HG03565 (cell line): ENCODE measurements at regions not wholly inside any gene's neighbourhood (a gene's known extent, or its start where the extent isn't known, plus 50 kb on each side); places are given as distances from the start of the nearest gene placed in this dataset.

ENCODE experiments used
- ATAC-seq: cut with Tn5 transposase; IDR thresholded peaks from one replicate; pipeline ENCODE4 v1.9.1; 2021; ENCODE audit warnings: mild to moderate bottlenecking, moderate library complexity; ENCODE audit not compliant: unreplicated experiment

- no peak for ATAC-seq
Observed at GRCh38 chr3:31048143-31048542, 153.7 kb upstream of the GADL1 start.

GRCh38 chr3:31050296-31050695, 155.8 kb upstream of the GADL1 start:
- ATAC-seq, result no peak

GRCh38 chr3:31051226-31051625, 156.8 kb upstream of the GADL1 start:
- no peak for ATAC-seq

GRCh38 chr3:31053299-31053698, 158.8 kb upstream of the GADL1 start:
- no peak for ATAC-seq

- ATAC-seq, result no peak
Observed at GRCh38 chr3:31054032-31054431, 159.6 kb upstream of the GADL1 start.

GRCh38 chr3:31055757-31056156, 161.3 kb upstream of the GADL1 start:
- ATAC-seq, result no peak

GRCh38 chr3:31057891-31058290, 163.4 kb upstream of the GADL1 start:
- ATAC-seq, result no peak

GRCh38 chr3:31064021-31064420, 169.6 kb upstream of the GADL1 start:
- no peak for ATAC-seq

- no peak for ATAC-seq
Observed at GRCh38 chr3:31065765-31066164, 171.3 kb upstream of the GADL1 start.

GRCh38 chr3:31067004-31067403, 172.5 kb upstream of the GADL1 start:
- ATAC-seq, result no peak

- ATAC-seq, result no peak
Observed at GRCh38 chr3:31075471-31075870, 181.0 kb upstream of the GADL1 start.

GRCh38 chr3:31075876-31076275, 181.4 kb upstream of the GADL1 start:
- ATAC-seq, result no peak

GRCh38 chr3:31077021-31077601, 182.7 kb upstream of the GADL1 start:
- ATAC-seq, result peak; percentile 75

- ATAC-seq, result no peak
Observed at GRCh38 chr3:31077826-31078225, 183.4 kb upstream of the GADL1 start.

GRCh38 chr3:31079689-31080088, 185.2 kb upstream of the GADL1 start:
- ATAC-seq, result no peak

GRCh38 chr3:31081018-31081662, 186.7 kb upstream of the GADL1 start:
- no peak for ATAC-seq

GRCh38 chr3:31086148-31086547, 191.7 kb upstream of the GADL1 start:
- no peak for ATAC-seq

GRCh38 chr3:31086698-31087097, 192.2 kb upstream of the GADL1 start:
- ATAC-seq, result no peak

GRCh38 chr3:31091748-31092147, 197.3 kb upstream of the GADL1 start:
- ATAC-seq, result no peak

GRCh38 chr3:31092748-31093589, 198.5 kb upstream of the GADL1 start:
- no peak for ATAC-seq

GRCh38 chr3:31093606-31094005, 199.1 kb upstream of the GADL1 start:
- ATAC-seq, result no peak

- no peak for ATAC-seq
Observed at GRCh38 chr3:31094048-31094447, 199.6 kb upstream of the GADL1 start.
